Astrocyte (in vitro differentiated cells and primary cell): ENCODE measurements at regions not wholly inside any gene's neighbourhood (a gene's known extent, or its start where the extent isn't known, plus 50 kb on each side); places are given as distances from the start of the nearest gene placed in this dataset.

ENCODE experiments used
- DNase-seq: peaks from one replicate; pipeline ENCODE4 v3.0.0-alpha.2; 2010; ENCODE audit warnings: low read depth
- FAIRE-seq: peaks from 2 replicates; lab custom pipeline; 2011; peaks lifted over from hg19 to GRCh38; lab: Jason Lieb, UNC
- H2AFZ ChIP-seq: 2 replicates; pipeline ENCODE4 v1.6.0; 2012; ENCODE audit warnings: low read depth, low read length, inconsistent platforms
- H3K27ac ChIP-seq: 2 replicates; pipeline ENCODE4 v1.5.1; 2011; ENCODE audit warnings: low read depth, low read length, inconsistent platforms
- H3K27me3 ChIP-seq: 2 replicates; pipeline ENCODE4 v1.6.0; 2011; ENCODE audit warnings: low read length, inconsistent platforms; ENCODE audit not compliant: insufficient read depth
- H3K36me3 ChIP-seq: 2 replicates; pipeline ENCODE4 v1.5.1; 2011; ENCODE audit warnings: low read length, inconsistent platforms; ENCODE audit not compliant: insufficient read depth
- H3K4me1 ChIP-seq: 2 replicates; pipeline ENCODE4 v1.5.1; 2011; ENCODE audit warnings: low read length, inconsistent platforms; ENCODE audit not compliant: insufficient read depth
- H3K4me2 ChIP-seq: 2 replicates; pipeline ENCODE4 v1.6.0; 2012; ENCODE audit warnings: low read length, inconsistent platforms
- H3K4me3 ChIP-seq: 2 replicates; pipeline ENCODE4 v1.5.1; 2011; ENCODE audit warnings: low read depth, mild to moderate bottlenecking, low read length, inconsistent platforms; ENCODE audit not compliant: insufficient read depth
- H3K79me2 ChIP-seq: 2 replicates; pipeline ENCODE4 v1.6.0; 2012; ENCODE audit warnings: mild to moderate bottlenecking, low read length, inconsistent platforms; ENCODE audit not compliant: insufficient read depth
- H3K9ac ChIP-seq: 2 replicates; pipeline ENCODE4 v1.6.0; 2012; ENCODE audit warnings: mild to moderate bottlenecking, low read length, inconsistent platforms
- H3K9me3 ChIP-seq: 2 replicates; pipeline ENCODE4 v1.5.1; 2012; ENCODE audit warnings: low read depth, mild to moderate bottlenecking, low read length, inconsistent platforms; ENCODE audit not compliant: insufficient read depth
- H4K20me1 ChIP-seq: 2 replicates; pipeline ENCODE4 v1.6.0; 2012; ENCODE audit warnings: low read length, inconsistent platforms; ENCODE audit not compliant: insufficient read depth
- H3K27ac Mint-ChIP-seq: one replicate; pipeline ENCODE4 v1.8.0; 2021; ENCODE audit warnings: mild to moderate bottlenecking, mixed read lengths; ENCODE audit not compliant: unreplicated experiment
- H3K27me3 Mint-ChIP-seq: one replicate; pipeline ENCODE4 v1.8.0; 2021; ENCODE audit warnings: low read depth, mixed read lengths; ENCODE audit not compliant: unreplicated experiment
- H3K36me3 Mint-ChIP-seq: one replicate; pipeline ENCODE4 v1.8.0; 2021; ENCODE audit warnings: low read depth, mixed read lengths; ENCODE audit not compliant: unreplicated experiment
- H3K4me1 Mint-ChIP-seq: one replicate; pipeline ENCODE4 v1.8.0; 2021; ENCODE audit warnings: low read depth, mixed read lengths; ENCODE audit not compliant: unreplicated experiment
- H3K4me3 Mint-ChIP-seq: one replicate; pipeline ENCODE4 v1.8.0; 2021; ENCODE audit warnings: mild to moderate bottlenecking, moderate library complexity, mixed read lengths; ENCODE audit not compliant: unreplicated experiment
- H3K9me3 Mint-ChIP-seq: one replicate; pipeline ENCODE4 v1.8.0; 2021; ENCODE audit warnings: mild to moderate bottlenecking, mixed read lengths; ENCODE audit not compliant: unreplicated experiment
- EZH2 ChIP-seq: IDR thresholded peaks from 2 replicates; pipeline ENCODE4 v1.6.1; 2012; ENCODE audit warnings: mild to moderate bottlenecking, low read length, inconsistent platforms; ENCODE audit not compliant: insufficient read depth
- TF ChIP-seq, protein P1 (sequence below): IDR thresholded peaks from 2 replicates; pipeline ENCODE4 v1.5.1; 2011; ENCODE audit warnings: low read depth, mild to moderate bottlenecking, inconsistent platforms, low read length, moderate library complexity; ENCODE audit not compliant: insufficient read depth

DNA sequence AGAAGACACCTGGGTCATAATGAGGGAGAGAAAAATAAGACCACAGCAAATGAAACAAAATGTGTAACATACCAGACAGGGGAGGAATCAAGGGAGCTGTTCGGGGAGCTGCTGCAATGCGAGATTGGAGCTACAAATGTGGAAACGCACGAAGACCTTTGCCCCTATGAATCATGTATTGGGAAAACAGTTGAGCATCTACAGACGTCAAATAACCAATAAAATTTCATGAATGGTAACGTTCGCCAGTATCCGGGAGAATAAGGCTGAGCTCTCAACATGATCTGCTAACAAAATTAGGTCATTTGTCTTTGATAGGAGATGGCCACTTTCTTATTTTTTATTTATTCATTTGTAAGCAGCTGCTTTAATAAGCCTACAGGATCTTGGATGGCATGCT is 486.2 kb upstream of the RBFOX1 start:
- Histone ChIP-seq H3K4me2 (no peak overlapping the region), H3K9ac (no peak overlapping the region), H3K36me3 (no peaks in the 10 kb centered on the region), H3K9me3 (no peaks in the 10 kb centered on the region), H3K4me3 (no peak overlapping the region), H3K4me1 (no peaks in the 10 kb centered on the region), H4K20me1 (no peaks in the 10 kb centered on the region), H3K27me3 (no peaks in the 10 kb centered on the region), H3K27ac (no peak overlapping the region), H2AFZ (no peak overlapping the region), H3K79me2 (no peaks in the 10 kb centered on the region)
- Mint-ChIP-seq H3K27me3 (no peaks in the 10 kb centered on the region), H3K27ac (no peak overlapping the region), H3K4me3 (no peak overlapping the region), H3K36me3 (no peaks in the 10 kb centered on the region), H3K9me3 (peaks cover 3% of the 10 kb centered on the region), H3K4me1 (no peaks in the 10 kb centered on the region)
- no peak for DNase-seq
- no peak for FAIRE-seq
- TF ChIP-seq, protein P1, sequence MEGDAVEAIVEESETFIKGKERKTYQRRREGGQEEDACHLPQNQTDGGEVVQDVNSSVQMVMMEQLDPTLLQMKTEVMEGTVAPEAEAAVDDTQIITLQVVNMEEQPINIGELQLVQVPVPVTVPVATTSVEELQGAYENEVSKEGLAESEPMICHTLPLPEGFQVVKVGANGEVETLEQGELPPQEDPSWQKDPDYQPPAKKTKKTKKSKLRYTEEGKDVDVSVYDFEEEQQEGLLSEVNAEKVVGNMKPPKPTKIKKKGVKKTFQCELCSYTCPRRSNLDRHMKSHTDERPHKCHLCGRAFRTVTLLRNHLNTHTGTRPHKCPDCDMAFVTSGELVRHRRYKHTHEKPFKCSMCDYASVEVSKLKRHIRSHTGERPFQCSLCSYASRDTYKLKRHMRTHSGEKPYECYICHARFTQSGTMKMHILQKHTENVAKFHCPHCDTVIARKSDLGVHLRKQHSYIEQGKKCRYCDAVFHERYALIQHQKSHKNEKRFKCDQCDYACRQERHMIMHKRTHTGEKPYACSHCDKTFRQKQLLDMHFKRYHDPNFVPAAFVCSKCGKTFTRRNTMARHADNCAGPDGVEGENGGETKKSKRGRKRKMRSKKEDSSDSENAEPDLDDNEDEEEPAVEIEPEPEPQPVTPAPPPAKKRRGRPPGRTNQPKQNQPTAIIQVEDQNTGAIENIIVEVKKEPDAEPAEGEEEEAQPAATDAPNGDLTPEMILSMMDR, result no peak
- no peak for TF ChIP-seq EZH2

DNA sequence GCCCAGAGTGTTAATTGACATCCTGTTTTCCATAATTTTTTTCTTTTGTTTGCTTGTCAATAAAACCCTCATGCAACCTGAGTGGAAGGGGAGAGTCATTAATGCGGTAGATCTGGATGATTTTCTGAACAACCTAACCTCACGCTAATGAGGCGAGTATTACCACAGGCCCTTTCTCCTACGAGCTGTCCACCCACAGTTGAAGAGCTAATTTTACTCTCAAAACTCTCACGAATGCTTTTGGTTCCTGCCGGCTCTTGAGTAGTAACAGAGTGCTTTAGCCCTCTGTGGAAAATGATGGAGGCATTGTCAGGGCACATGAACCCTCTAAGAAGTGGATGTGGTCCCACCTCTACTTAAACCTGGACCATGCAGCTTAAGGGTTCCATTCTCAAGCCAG is 491.3 kb upstream of the RBFOX1 start:
- no peak overlapping the region for H3K4me2 ChIP-seq
- no peak overlapping the region for H3K27ac Mint-ChIP-seq
- no peaks in the 10 kb centered on the region for H3K27me3 ChIP-seq
- DNase-seq (no peak), FAIRE-seq (no peak)
- no peaks in the 10 kb centered on the region for H3K4me1 ChIP-seq
- no peak for TF ChIP-seq EZH2
- TF ChIP-seq, protein P1, result no peak
- H3K9ac ChIP-seq, result no peak overlapping the region
- H3K27me3 Mint-ChIP-seq, result no peaks in the 10 kb centered on the region
- H3K4me1 Mint-ChIP-seq, result no peaks in the 10 kb centered on the region
- H3K27ac ChIP-seq, result no peak overlapping the region
- no peaks in the 10 kb centered on the region for H4K20me1 ChIP-seq
- no peak overlapping the region for H3K4me3 ChIP-seq
- H3K36me3 ChIP-seq, result no peaks in the 10 kb centered on the region
- no peaks in the 10 kb centered on the region for H3K79me2 ChIP-seq
- H3K4me3 Mint-ChIP-seq, result no peak overlapping the region
- no peak overlapping the region for H2AFZ ChIP-seq
- H3K9me3 ChIP-seq, result no peaks in the 10 kb centered on the region
- H3K36me3 Mint-ChIP-seq, result no peaks in the 10 kb centered on the region
- peaks cover 7% of the 10 kb centered on the region for H3K9me3 Mint-ChIP-seq

DNA sequence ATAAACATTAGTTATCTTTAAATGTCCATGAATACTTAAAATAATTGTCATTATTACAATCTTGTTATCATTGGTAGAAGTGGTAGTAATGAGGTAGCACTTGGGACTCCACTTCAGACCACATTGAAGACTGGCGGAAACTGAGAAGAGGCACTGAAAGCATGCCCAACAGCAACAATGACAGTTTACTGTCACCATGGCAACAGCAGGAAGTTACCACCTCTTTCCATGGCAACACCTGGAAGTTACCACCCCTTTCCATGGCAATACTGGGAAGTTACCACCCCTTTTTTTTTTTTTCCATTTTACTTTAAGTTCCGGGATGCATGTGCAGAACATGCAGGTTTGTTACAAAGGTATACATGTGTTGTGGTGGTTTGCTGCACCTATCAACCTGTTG is 494.9 kb upstream of the RBFOX1 start:
- no peak for FAIRE-seq
- no peak overlapping the region for H2AFZ ChIP-seq
- H3K36me3 Mint-ChIP-seq, result no peaks in the 10 kb centered on the region
- no peaks in the 10 kb centered on the region for H3K36me3 ChIP-seq
- peaks cover 4% of the 10 kb centered on the region for H3K9me3 Mint-ChIP-seq
- no peak overlapping the region for H3K27ac Mint-ChIP-seq
- no peaks in the 10 kb centered on the region for H3K4me1 Mint-ChIP-seq
- no peaks in the 10 kb centered on the region for H3K4me1 ChIP-seq
- H3K27me3 Mint-ChIP-seq, result no peaks in the 10 kb centered on the region
- H3K79me2 ChIP-seq, result no peaks in the 10 kb centered on the region
- no peak for DNase-seq
- H3K9ac ChIP-seq, result no peak overlapping the region
- no peaks in the 10 kb centered on the region for H3K27me3 ChIP-seq
- no peak overlapping the region for H3K27ac ChIP-seq
- H3K4me2 ChIP-seq, result no peak overlapping the region
- TF ChIP-seq EZH2, result no peak
- TF ChIP-seq, protein P1, result no peak
- no peak overlapping the region for H3K4me3 ChIP-seq
- no peaks in the 10 kb centered on the region for H4K20me1 ChIP-seq
- no peaks in the 10 kb centered on the region for H3K9me3 ChIP-seq
- H3K4me3 Mint-ChIP-seq, result no peak overlapping the region
